Endothelial cell of umbilical vein (primary cell): ENCODE measurements at regions not wholly inside any gene's neighbourhood (a gene's known extent, or its start where the extent isn't known, plus 50 kb on each side); places are given as distances from the start of the nearest gene placed in this dataset.

Source experiments
- BruUV-seq: library from RNA; stranded (reverse); fragments of 400-500 nt; replicated peaks from 2 replicates; lab custom pipeline; 2021; lab: Mats Ljungman, UMichigan
- CTCF ChIA-PET: fragments of 300-600, 350-600 bp; sonication (Branson Sonifier 250); formaldehyde crosslinking; loops from one replicate; lab custom pipeline; 2021; ENCODE audit warnings: antibody characterized with exemption, inconsistent platforms; lab: Charles Lee
- POLR2A ChIA-PET: fragments of 300-600, 350-600 bp; sonication (Branson Sonifier 250); formaldehyde crosslinking; loops from one replicate; lab custom pipeline; 2021; ENCODE audit warnings: antibody characterized with exemption, inconsistent platforms; lab: Charles Lee
- DNase-seq: peaks from one replicate; pipeline ENCODE4 v3.0.0-alpha.2; 2011; ENCODE audit warnings: low read depth, low spot score
- FAIRE-seq: peaks from 2 replicates; lab custom pipeline; 2011; peaks lifted over from hg19 to GRCh38; lab: Jason Lieb, UNC
- H2AFZ ChIP-seq: 2 replicates; pipeline ENCODE4 v1.6.0; 2012; ENCODE audit warnings: low read depth, low read length, control low read depth, inconsistent platforms
- H3K27ac ChIP-seq: 2 replicates; pipeline ENCODE4 v1.5.1; 2011; ENCODE audit warnings: low read depth, mild to moderate bottlenecking, control low read depth, low read length, moderate library complexity; ENCODE audit not compliant: insufficient read depth
- H3K27me3 ChIP-seq, 2 experiments: 2 replicates each; pipeline versions ENCODE4 v1.6.0 to v1.6.1; 2011; ENCODE audit warnings: low read length in 2 of 2, mixed read lengths in 1 of 2; ENCODE audit not compliant: control insufficient read depth in 2 of 2, insufficient read depth in 2 of 2
- H3K36me3 ChIP-seq, 2 experiments: 2 replicates in 1 of 2; 3 replicates in 1 of 2; pipeline ENCODE4 v1.5.1; 2011; ENCODE audit warnings: low read length in 2 of 2, mild to moderate bottlenecking in 1 of 2, moderate library complexity in 1 of 2; ENCODE audit not compliant: control insufficient read depth in 2 of 2, insufficient read depth in 2 of 2; ENCODE audit errors: extremely low read depth in 1 of 2
- H3K4me1 ChIP-seq: 3 replicates; pipeline ENCODE4 v1.5.1; 2011; ENCODE audit warnings: mild to moderate bottlenecking, low read length; ENCODE audit not compliant: control insufficient read depth, insufficient read depth; ENCODE audit errors: extremely low read depth
- H3K4me2 ChIP-seq: 2 replicates; pipeline ENCODE4 v1.6.1; 2011; ENCODE audit warnings: low read length, control low read depth, mixed read lengths; ENCODE audit not compliant: insufficient read depth
- H3K4me3 ChIP-seq, 3 experiments: fragments of 200-600 bp in 1 of 3; sonication (generic), shearing (Covaris generic) in 1 of 3; replicated peaks in 1 of 3; 2 replicates each; pipeline ENCODE4 v1.5.1; 2011 to 2016; ENCODE audit warnings: control low read depth in 3 of 3, low read length in 3 of 3, mild to moderate bottlenecking in 2 of 3, inconsistent platforms in 1 of 3, low read depth in 1 of 3, moderate library complexity in 1 of 3; ENCODE audit not compliant: insufficient read depth in 1 of 3
- H3K79me2 ChIP-seq: 2 replicates; pipeline ENCODE4 v1.6.0; 2012; ENCODE audit warnings: low read length, inconsistent platforms; ENCODE audit not compliant: control insufficient read depth, insufficient read depth
- H3K9ac ChIP-seq: replicated peaks from 2 replicates; pipeline ENCODE3; 2011; ENCODE audit warnings: low read length, control low read depth; ENCODE audit not compliant: insufficient read depth; ENCODE audit errors: extremely low read depth
- H3K9me1 ChIP-seq: replicated peaks from 3 replicates; pipeline ENCODE4 v1.6.0; 2011; ENCODE audit warnings: mild to moderate bottlenecking, low read length; ENCODE audit not compliant: control insufficient read depth, insufficient read depth; ENCODE audit errors: extremely low read depth
- H3K9me3 ChIP-seq: replicated peaks from 2 replicates; pipeline ENCODE4 v1.5.1; 2012; ENCODE audit warnings: low read length, inconsistent platforms; ENCODE audit not compliant: control insufficient read depth, insufficient read depth
- H4K20me1 ChIP-seq: replicated peaks from 2 replicates; pipeline ENCODE3; 2011; ENCODE audit warnings: mild to moderate bottlenecking, low read length; ENCODE audit not compliant: control insufficient read depth, insufficient read depth; ENCODE audit errors: extremely low read depth
- CTCF ChIP-seq, 2 donors: IDR thresholded peaks; 1 replicate in 1 of 2; 2 replicates in 1 of 2; pipeline ENCODE4 v1.5.1; 2011; ENCODE audit warnings: low read length in 2 of 2, mild to moderate bottlenecking in 2 of 2, moderate library complexity in 2 of 2, control low read depth in 1 of 2, inconsistent platforms in 1 of 2, low read depth in 1 of 2; ENCODE audit not compliant: insufficient read depth in 1 of 2; ENCODE audit errors: extremely low read depth in 1 of 2
- EZH2 ChIP-seq: IDR thresholded peaks from 2 replicates; pipeline ENCODE4 v1.6.1; 2012; ENCODE audit warnings: borderline replicate concordance, low read depth, mild to moderate bottlenecking, moderate library complexity, low read length, inconsistent platforms; ENCODE audit not compliant: severe bottlenecking
- FOS ChIP-seq: IDR thresholded peaks from 2 replicates; pipeline ENCODE4 v1.6.1; 2011; ENCODE audit warnings: mild to moderate bottlenecking, low read length, moderate library complexity, borderline replicate concordance; ENCODE audit not compliant: insufficient read depth
- GATA2 ChIP-seq: IDR thresholded peaks from 2 replicates; pipeline ENCODE4 v1.7.0; 2011; ENCODE audit warnings: low read depth, mild to moderate bottlenecking, moderate library complexity, mixed read lengths, low read length; ENCODE audit not compliant: insufficient read length, insufficient read depth
- JUN ChIP-seq: IDR thresholded peaks from 2 replicates; pipeline ENCODE4 v1.6.1; 2011; ENCODE audit warnings: borderline replicate concordance, low read depth; ENCODE audit not compliant: insufficient read length, insufficient read depth
- MAX ChIP-seq: IDR thresholded peaks from 2 replicates; pipeline ENCODE4 v1.6.1; 2011; ENCODE audit not compliant: insufficient read depth, insufficient read length
- MYC ChIP-seq: IDR thresholded peaks from one replicate; pipeline ENCODE4 v1.6.1; 2011; ENCODE audit warnings: mild to moderate bottlenecking, low read depth, low read length
- POLR2A ChIP-seq: IDR thresholded peaks from 2 replicates; pipeline ENCODE4 v1.6.1; 2012; ENCODE audit warnings: low read depth, mild to moderate bottlenecking, control low read depth, low read length
- POLR2AphosphoS5 ChIP-seq: IDR thresholded peaks from 2 replicates; pipeline ENCODE4 v1.6.1; 2012; ENCODE audit warnings: low read depth, mild to moderate bottlenecking, control low read depth, low read length, moderate library complexity; ENCODE audit not compliant: insufficient read depth
- dilution Hi-C: fragments of 300-500 bp; cut with MboI; formaldehyde crosslinking; loops from one replicate; pipeline ENCODE4 v1.15.0; 2019; ENCODE audit warnings: low sequenced_read_pairs; ENCODE audit not compliant: extremely low pct_ligation_motif_present
- intact Hi-C: fragments of 100-400 bp; cut with micrococcal nuclease; formaldehyde crosslinking; loops from one replicate; pipeline ENCODE4 v1.10.0; 2022

GRCh38 chrX:108947205-108947604 is 210.8 kb upstream of the IRS4 start:
- dilution Hi-C loops: no loop called here
- no peak overlapping the region for H3K27ac ChIP-seq
- H3K79me2 ChIP-seq: no peaks in the 10 kb centered on the region
- ChIA-PET POLR2A (no interaction called here), CTCF (no interaction called here)
- no peak overlapping the region for H3K4me2 ChIP-seq
- no peaks in the 10 kb centered on the region for H4K20me1 ChIP-seq
- H3K4me1 ChIP-seq: no peaks in the 10 kb centered on the region
- TF ChIP-seq GATA2 (no peak), EZH2 (no peak), JUN (no peak), POLR2A (no peak), POLR2AphosphoS5 (no peak), MAX (no peak), CTCF (IDR thresholded peaks at IDR 0.05; ENCODE audit: extremely low read depth in 1 of 2, insufficient read depth in 1 of 2, low read depth in 1 of 2, low read length in 2 of 2) (no peak), FOS (no peak), MYC (no peak)
- no TSS peak for BruUV-seq
- intact Hi-C loops: no loop called here
- no peak overlapping the region for H2AFZ ChIP-seq
- DNase-seq (no peak), FAIRE-seq (no peak)
- no peaks in the 10 kb centered on the region for H3K36me3 ChIP-seq
- no peak overlapping the region for H3K4me3 ChIP-seq
- no peaks in the 10 kb centered on the region for H3K9me1 ChIP-seq
- H3K9ac ChIP-seq: no peak overlapping the region
- no peaks in the 10 kb centered on the region for H3K9me3 ChIP-seq
- no peaks in the 10 kb centered on the region for H3K27me3 ChIP-seq
